Esophagus squamous epithelium (tissue), 4 donors: ENCODE measurements at regions not wholly inside any gene's neighbourhood (a gene's known extent, or its start where the extent isn't known, plus 50 kb on each side); places are given as distances from the start of the nearest gene placed in this dataset.

Experiments
- POLR2A ChIP-seq, 4 donors: fragments of 450-650 bp; IDR thresholded peaks; one replicate each; pipeline ENCODE4 v1.6.1; 2017; ENCODE audit warnings: antibody characterized with exemption in 4 of 4, mild to moderate bottlenecking in 4 of 4, moderate library complexity in 3 of 4
- TF ChIP-seq, protein P1 (sequence below), 6 experiments: fragments of 450-650 bp in 4 of 6; fragments of 200-600 bp in 2 of 6; sonication (generic) in 2 of 6; IDR thresholded peaks; one replicate each; pipeline ENCODE4 v1.5.1; 2016 to 2019; ENCODE audit warnings: antibody characterized with exemption in 6 of 6, mild to moderate bottlenecking in 4 of 6, moderate library complexity in 4 of 6

DNA sequence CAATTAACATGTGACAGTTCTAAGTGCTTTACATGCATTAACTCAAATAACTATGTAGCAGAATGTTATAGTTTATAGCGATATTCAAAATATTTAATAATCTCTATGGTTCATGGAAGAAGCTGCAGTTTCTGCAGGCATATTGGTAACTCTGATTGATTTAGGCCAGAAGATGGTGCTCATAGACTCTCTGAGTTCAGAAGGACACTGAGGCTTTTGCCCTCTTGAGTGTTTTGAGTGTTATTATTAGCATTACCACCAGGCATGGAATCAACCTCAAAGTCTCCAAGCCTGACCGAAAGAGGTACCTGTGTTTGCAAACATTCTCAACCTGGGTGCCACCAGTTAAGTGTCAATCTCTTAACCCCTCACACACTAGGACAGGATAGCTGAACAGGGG lies 792.3 kb upstream of the PCDH7 start:
- no peak for TF ChIP-seq POLR2A (IDR thresholded peaks at IDR 0.05)
- TF ChIP-seq, protein P1, sequence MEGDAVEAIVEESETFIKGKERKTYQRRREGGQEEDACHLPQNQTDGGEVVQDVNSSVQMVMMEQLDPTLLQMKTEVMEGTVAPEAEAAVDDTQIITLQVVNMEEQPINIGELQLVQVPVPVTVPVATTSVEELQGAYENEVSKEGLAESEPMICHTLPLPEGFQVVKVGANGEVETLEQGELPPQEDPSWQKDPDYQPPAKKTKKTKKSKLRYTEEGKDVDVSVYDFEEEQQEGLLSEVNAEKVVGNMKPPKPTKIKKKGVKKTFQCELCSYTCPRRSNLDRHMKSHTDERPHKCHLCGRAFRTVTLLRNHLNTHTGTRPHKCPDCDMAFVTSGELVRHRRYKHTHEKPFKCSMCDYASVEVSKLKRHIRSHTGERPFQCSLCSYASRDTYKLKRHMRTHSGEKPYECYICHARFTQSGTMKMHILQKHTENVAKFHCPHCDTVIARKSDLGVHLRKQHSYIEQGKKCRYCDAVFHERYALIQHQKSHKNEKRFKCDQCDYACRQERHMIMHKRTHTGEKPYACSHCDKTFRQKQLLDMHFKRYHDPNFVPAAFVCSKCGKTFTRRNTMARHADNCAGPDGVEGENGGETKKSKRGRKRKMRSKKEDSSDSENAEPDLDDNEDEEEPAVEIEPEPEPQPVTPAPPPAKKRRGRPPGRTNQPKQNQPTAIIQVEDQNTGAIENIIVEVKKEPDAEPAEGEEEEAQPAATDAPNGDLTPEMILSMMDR (IDR thresholded peaks at IDR 0.05): no peak
